ENCODE measurements at regions not wholly inside any gene's neighbourhood (a gene's known extent, or its start where the extent isn't known, plus 50 kb on each side); places are given as distances from the start of the nearest gene placed in this dataset.

GRCh38 chr1:221240690-221241089 is 361.4 kb downstream of the HLX start:
- Histone ChIP-seq H3K9me3 (ENCODE audit: severe bottlenecking) (no peaks in the 10 kb centered on the region), H3K4me1 (ENCODE audit: insufficient read depth, poor library complexity, severe bottlenecking) (no peaks in the 10 kb centered on the region), H3K27ac (ENCODE audit: poor library complexity, severe bottlenecking) (no peak overlapping the region), H3K27me3 (ENCODE audit: insufficient read depth, poor library complexity, severe bottlenecking) (no peaks in the 10 kb centered on the region), H3K4me3 (ENCODE audit: severe bottlenecking) (no peak overlapping the region), H3K36me3 (ENCODE audit: low read depth) (no peaks in the 10 kb centered on the region)
- no peak for ATAC-seq (ENCODE audit: low read depth)
- TF ChIP-seq CTCF (IDR thresholded peaks at IDR 0.05; ENCODE audit: poor library complexity, severe bottlenecking), result no peak
- no peak for DNase-seq (ENCODE audit: low spot score)

DNA sequence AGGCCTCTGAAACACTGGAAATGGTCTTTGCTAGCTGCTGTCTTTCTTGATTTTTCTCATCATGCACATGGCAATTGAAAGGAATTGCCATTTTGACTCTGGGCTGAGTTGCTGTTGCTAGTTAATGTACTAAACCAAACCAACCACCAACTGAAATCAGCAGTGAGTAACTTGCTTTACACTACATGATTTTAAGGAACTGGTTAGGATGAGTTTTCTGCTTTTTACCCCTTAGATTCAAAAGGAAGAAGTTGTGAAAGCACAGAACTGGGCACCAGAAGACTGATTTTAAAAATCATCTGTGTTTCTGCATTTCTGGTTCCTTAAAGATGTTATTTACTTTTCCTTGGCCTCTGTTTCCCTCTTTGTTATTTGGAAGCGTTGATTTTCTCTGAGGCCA is 361.9 kb downstream of the HLX start:
- ATAC-seq (ENCODE audit: low read depth) (no peak), DNase-seq (ENCODE audit: low spot score) (no peak)
- no peak overlapping the region for H3K27ac ChIP-seq (ENCODE audit: poor library complexity, severe bottlenecking)

DNA sequence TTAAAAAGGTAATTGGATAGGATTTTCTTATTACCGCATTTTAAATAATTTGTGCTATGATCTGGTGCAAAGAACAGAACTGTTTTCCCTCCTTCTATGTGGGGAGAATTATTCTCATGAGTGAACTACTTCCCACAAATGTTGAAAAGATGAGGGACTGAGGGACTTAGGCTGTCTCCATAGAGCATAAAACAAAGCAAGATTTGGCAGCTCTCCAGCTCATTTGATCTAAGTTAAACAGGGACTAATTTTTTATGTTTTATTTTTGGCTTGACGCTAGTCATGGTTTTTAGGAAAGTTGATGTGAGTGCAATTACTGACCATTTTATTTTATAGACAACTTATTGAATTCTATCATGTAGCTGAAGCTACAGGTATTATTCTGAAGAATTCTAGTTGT is 362.3 kb downstream of the HLX start:
- Histone ChIP-seq H3K4me1 (ENCODE audit: insufficient read depth, poor library complexity, severe bottlenecking) (no peaks in the 10 kb centered on the region), H3K36me3 (ENCODE audit: low read depth) (no peaks in the 10 kb centered on the region), H3K4me3 (ENCODE audit: severe bottlenecking) (no peak overlapping the region), H3K9me3 (ENCODE audit: severe bottlenecking) (no peaks in the 10 kb centered on the region), H3K27me3 (ENCODE audit: insufficient read depth, poor library complexity, severe bottlenecking) (no peaks in the 10 kb centered on the region), H3K27ac (ENCODE audit: poor library complexity, severe bottlenecking) (no peak overlapping the region)
- ATAC-seq (ENCODE audit: low read depth) (no peak), DNase-seq (ENCODE audit: low spot score) (no peak)
- TF ChIP-seq CTCF (IDR thresholded peaks at IDR 0.05; ENCODE audit: poor library complexity, severe bottlenecking), result no peak

More for the DNA sequence above, 361.9 kb downstream of the HLX start:
- Histone ChIP-seq H3K4me1 (ENCODE audit: insufficient read depth, poor library complexity, severe bottlenecking) (no peaks in the 10 kb centered on the region), H3K27me3 (ENCODE audit: insufficient read depth, poor library complexity, severe bottlenecking) (no peaks in the 10 kb centered on the region), H3K36me3 (ENCODE audit: low read depth) (no peaks in the 10 kb centered on the region), H3K9me3 (ENCODE audit: severe bottlenecking) (no peaks in the 10 kb centered on the region), H3K4me3 (ENCODE audit: severe bottlenecking) (no peak overlapping the region)
- no peak for TF ChIP-seq CTCF (IDR thresholded peaks at IDR 0.05; ENCODE audit: poor library complexity, severe bottlenecking)

DNA sequence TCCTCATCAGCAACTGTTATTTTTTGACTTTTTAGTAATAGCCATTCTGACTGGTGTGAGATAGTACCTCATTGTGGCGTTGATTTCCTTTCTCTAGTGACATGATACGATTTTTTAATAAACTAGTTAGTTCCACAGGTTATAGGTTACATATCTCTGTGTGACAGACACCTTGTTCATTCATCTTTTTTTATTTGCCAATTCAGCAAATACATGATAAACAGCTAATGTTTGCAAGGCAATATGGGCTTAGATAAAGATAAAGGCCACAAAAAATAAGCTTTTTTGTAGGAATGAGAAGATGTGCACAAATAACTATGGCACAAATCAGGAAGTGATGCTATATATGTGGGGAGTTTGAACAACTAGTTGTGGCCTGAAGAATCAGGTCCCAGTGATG is 366.8 kb downstream of the HLX start:
- no peak for DNase-seq (ENCODE audit: low spot score)
- TF ChIP-seq CTCF (IDR thresholded peaks at IDR 0.05; ENCODE audit: poor library complexity, severe bottlenecking), result no peak
- Histone ChIP-seq H3K4me3 (ENCODE audit: severe bottlenecking) (no peak overlapping the region), H3K4me1 (ENCODE audit: insufficient read depth, poor library complexity, severe bottlenecking) (no peaks in the 10 kb centered on the region), H3K9me3 (ENCODE audit: severe bottlenecking) (no peaks in the 10 kb centered on the region), H3K36me3 (ENCODE audit: low read depth) (no peaks in the 10 kb centered on the region), H3K27ac (ENCODE audit: poor library complexity, severe bottlenecking) (no peak overlapping the region), H3K27me3 (ENCODE audit: insufficient read depth, poor library complexity, severe bottlenecking) (no peaks in the 10 kb centered on the region)
- ATAC-seq (ENCODE audit: low read depth), result no peak

- DNase-seq (ENCODE audit: low spot score) (no peak), ATAC-seq (ENCODE audit: low read depth) (no peak)
- Histone ChIP-seq H3K9me3 (ENCODE audit: severe bottlenecking) (no peaks in the 10 kb centered on the region), H3K27ac (ENCODE audit: poor library complexity, severe bottlenecking) (no peak overlapping the region), H3K4me1 (ENCODE audit: insufficient read depth, poor library complexity, severe bottlenecking) (no peaks in the 10 kb centered on the region), H3K27me3 (ENCODE audit: insufficient read depth, poor library complexity, severe bottlenecking) (no peaks in the 10 kb centered on the region), H3K36me3 (ENCODE audit: low read depth) (no peaks in the 10 kb centered on the region), H3K4me3 (ENCODE audit: severe bottlenecking) (no peak overlapping the region)
- TF ChIP-seq CTCF (IDR thresholded peaks at IDR 0.05; ENCODE audit: poor library complexity, severe bottlenecking), result no peak
Observed at GRCh38 chr1:221246628-221247415, 367.6 kb downstream of the HLX start.

All from RWPE2 (cell line).